Activated CD4-positive, CD25-positive, alpha-beta regulatory T cell treated with anti-CD3 and anti-CD28 coated beads, Interleukin-2, amount 50 U/mL, for 24 hours (primary cell): ENCODE measurements at regions not wholly inside any gene's neighbourhood (a gene's known extent, or its start where the extent isn't known, plus 50 kb on each side); places are given as distances from the start of the nearest gene placed in this dataset.

Experiments used
- ATAC-seq, 2 donors: fragments of 150-1000 bp; cut with Tn5 transposase; one replicate each; pipeline ENCODE4 v1.10.0; 2021; ENCODE audit warnings: mild to moderate bottlenecking in 1 of 2, moderate library complexity in 1 of 2

DNA sequence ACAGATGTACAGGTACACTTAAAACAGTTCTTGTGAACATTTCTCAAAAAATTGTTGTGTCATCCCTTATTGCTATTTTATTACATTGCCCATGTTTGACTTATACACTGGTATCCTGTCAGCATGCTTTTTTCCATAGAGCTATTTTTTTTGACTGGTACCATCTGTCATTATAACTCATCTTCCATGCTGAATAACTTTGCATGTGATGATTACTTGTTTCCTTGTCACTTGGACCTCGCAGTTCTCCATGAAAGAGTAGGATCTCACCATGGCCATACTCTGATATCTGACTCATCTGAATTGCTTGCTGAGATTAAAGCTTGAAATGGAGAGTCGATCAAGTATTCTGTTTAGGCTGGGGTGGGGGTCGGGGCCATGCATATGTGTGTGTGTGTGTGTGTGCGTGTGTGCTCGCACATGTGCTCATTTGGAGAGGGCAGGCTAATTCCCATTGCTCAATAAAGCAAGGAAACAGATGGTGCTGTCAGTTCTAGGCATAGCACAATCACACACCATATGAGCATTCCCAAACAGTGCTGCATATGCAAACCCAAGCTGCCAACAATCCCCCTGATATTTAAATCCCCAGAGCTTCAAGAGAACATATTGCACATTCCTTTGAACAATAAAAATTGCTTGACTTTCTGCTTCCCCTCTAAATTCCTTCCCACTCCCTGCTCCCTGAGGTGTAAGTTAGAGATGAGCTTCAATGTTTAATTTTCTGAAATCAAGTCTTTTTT, 62.9 kb downstream of the NHLRC3 start:
- no peak for ATAC-seq

DNA sequence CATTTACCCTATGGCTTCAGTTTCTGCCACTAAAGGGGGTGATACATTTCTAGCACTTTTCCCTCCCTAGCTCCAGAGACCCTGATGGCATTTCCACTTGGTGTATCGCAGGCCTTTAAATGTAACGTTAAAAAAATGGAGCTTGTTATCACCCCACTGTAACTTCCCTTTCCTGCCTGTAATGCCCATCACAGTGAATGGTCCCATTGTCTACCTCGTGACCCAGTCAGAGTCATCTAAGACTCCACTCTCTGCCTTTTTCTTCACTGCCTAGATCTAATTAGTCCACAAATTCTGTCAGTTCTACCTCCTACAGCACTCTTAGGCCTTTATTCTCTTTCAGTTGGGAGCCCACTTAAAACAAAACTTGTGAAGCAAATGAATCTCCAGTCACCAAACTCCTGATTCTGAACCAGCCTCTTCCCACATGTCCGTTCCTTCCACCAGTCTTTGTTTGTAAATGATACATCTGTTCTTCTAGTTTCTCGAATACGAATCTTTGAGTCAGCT, 64.8 kb downstream of the NHLRC3 start:
- no peak for ATAC-seq

DNA sequence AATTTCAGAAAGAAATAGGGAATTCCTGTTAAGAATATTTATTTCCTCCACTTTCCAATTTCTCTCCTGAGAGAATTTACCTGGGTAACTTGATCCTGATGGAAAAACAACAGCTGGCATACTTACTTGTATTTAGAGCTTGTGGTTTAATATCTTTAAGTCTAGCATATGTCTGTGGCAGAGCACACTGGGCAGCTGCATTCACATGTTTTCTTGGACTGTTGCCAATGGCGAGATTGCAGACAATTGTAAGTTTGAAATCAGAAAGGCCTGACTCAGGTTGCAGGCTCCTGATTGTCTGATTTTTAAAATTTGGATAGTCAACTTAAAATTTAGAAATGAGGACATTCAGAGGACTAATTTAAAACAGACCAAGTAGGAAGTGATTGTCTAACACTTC, 66.9 kb downstream of the NHLRC3 start:
- no peak for ATAC-seq

DNA sequence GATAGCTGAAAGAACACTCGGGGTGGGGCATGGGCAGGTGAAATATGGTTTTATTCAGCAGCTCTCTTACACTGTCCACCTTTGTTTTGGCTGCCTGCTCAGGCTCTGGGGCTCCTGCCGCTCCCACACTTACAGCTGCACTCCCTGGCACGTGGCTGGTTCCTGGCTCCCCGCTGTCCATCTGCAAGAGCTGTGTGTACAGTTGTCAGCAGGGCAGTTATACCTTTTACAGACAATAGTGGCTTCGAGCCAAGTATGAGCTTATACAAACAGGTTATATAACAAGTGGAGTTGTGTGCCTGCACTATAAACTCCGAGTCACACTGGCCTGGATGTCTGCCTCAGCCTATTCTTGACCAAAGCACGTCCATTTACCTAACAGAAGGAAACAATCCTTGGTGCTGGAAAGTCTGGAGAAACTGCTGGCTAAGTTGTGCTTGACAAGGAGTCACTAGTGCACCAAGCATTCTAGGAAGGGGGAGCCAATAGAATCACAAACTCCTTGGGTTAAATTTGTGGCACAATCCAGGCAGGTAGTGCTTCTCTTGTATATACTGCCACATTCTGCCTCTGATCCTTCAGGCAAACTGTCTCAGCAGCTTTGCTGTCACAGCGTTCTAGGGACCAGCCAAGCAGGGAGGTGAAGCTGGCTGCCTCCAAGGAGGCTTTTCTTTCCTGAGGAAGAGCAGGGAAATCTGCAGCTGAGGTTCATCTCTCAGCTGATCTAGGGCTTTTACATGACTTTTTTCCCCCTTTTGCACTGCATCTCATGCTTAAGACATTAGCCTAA, 68.2 kb downstream of the NHLRC3 start:
- ATAC-seq = no peak

DNA sequence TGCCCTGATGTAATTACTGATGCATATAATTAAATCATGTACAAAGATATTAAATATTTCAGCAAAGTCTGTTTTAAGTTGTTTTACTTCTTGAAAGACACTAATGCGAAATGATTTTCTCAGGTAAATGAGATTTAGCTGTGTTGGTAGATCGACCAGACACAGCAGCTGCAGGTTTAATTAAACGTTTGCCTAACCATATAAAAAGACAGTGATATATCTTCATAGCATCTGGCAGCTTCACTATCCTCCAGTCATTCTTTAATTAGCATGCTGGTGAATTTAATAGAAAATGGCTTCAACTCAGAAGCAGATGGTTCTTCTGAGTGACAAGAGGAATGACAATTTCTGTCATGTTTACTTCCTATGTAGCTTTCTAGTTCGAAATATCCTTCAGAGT, 69.3 kb downstream of the NHLRC3 start:
- ATAC-seq = no peak

DNA sequence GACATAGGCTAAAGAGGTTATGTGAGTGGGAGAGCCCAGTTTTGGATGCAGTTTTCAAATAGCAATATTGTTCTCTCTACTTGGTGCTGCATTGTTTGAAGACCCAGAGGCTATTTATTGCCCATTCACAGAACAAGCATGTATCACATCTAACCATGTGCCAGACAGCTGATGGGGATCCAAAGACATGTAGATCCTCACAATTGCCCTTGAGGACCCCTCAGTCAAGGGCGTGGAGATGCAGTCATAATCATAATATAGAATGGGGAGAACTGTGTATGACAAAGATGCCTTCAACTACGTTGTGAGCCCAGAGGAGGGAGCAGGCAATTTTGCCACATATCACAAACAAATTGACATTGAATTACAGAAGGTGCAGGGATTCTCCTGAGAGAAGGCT, 70.5 kb downstream of the NHLRC3 start:
- ATAC-seq = no peak

DNA sequence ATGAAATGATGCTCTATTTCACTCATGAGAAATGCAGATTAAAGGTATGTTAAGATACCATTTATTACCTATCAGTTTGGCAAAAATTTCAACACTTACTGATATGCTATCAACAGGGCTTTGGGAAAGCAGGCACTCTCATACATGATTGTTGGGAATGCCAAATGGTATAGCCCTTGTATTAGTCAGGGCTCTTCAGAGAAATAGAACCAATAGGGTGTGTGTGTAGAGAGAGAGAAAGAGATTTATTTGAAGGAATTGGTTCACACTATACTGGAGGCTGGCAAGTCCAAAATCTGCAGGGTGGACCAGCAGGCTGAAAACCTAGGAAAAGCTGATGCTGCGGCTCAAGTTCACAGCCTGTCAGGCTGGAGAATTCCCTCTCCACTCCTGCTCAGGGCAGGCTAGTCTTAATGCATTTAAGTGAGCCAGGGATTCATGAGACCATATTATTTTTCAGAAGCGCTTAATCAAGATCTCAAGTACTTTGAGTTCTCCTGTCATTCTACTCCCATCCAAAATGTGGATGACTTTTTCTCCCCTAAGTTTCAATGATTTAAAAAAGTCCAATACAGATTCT, 72.4 kb downstream of the NHLRC3 start:
- no peak for ATAC-seq

DNA sequence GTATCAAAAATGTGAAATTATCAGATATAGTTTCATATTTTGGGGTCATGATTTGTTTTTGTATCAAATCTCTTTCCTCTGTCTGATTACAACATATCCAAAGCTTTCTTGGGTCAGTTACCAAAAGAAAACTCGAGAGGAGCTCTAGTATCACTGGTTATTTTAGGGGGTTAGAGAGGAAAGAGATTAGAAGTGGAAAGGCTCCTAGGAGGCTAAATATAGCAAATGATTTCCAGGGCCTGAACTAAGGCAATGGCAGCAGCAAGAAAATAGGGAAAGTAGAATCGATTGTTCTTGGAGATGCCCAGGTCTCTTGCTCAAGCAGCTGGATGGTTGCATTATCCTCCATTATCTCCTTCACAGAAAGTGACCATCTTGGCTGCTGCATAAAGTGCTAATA, 72.9 kb downstream of the NHLRC3 start:
- no peak for ATAC-seq

DNA sequence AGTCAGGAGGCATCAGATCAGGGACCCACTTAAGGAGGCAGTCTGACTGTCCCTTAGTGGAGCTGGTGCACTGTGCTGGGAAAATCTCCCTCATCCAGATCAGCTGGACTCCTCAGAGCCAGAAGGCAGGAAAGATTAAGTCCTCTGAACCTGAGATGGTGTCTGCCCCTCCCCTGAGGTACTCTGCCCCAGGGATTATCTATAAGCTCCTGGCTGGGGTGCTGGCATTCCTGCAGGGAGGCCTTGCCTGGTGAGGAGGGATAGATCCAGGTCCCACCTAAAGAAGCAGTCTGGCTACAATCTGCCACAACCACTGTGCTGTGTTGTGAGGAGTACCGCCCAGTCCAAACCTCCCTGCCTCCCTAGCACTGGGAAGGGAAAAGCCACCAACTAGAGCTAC, 81.2 kb downstream of the NHLRC3 start:
- no peak for ATAC-seq

DNA sequence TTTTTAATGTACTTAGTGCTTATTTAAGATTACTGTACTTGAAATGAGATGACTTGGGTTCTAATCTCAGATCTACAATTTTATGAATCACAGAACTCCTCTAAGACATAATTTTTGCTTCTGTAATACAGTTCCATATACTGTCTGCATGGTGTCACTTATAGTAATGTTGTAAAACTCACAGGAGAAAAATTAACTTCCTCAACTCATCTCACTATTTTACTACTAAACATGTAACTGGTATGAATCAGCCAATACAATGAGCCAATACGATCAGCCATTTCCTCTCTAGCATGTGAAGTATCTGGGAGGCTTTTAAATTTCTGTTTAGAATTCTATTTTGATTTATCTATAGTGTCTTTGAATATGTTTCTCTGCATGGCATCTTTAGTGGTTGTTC, 85.3 kb downstream of the NHLRC3 start:
- peak in 1 of 2 donors; percentile 43 for ATAC-seq

DNA sequence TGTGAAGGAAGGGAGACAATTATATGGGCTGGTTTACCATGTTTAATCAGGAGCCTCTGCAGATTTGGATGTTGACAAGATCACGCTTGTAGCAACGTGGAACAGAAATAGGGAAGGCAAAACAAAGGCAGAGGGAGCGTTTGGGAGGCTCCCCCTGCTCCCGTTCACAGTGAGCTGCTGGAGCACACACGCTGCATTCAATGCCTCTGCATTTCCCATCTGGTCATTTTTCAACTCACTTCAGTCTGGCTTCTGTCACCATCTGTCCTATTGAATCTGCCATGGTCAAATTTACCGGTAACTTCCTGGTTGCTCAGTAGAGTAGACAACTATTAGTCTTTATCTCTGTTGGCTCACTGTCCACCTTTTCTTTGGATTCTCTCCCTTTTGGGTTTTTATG, 91.0 kb downstream of the NHLRC3 start:
- ATAC-seq = no peak

DNA sequence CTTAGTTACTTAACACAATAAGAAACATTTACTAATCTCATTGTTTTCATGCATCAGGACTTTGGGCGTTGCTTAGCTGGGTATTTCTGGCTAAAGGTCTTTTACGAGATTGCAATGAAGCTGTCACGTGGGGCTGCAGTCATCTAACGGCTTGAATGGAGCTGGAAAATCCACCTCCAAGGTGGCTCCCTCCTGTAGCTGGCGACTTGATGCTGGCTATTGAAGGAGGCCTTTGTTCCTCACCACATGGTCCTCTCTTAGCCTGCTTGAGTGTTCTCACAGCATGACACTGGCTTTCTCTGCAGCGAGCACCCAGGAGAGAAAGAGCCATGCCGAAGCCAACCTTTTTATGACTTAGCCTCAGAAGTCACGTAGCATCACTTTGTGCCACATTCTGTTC, 92.0 kb downstream of the NHLRC3 start:
- ATAC-seq = no peak

DNA sequence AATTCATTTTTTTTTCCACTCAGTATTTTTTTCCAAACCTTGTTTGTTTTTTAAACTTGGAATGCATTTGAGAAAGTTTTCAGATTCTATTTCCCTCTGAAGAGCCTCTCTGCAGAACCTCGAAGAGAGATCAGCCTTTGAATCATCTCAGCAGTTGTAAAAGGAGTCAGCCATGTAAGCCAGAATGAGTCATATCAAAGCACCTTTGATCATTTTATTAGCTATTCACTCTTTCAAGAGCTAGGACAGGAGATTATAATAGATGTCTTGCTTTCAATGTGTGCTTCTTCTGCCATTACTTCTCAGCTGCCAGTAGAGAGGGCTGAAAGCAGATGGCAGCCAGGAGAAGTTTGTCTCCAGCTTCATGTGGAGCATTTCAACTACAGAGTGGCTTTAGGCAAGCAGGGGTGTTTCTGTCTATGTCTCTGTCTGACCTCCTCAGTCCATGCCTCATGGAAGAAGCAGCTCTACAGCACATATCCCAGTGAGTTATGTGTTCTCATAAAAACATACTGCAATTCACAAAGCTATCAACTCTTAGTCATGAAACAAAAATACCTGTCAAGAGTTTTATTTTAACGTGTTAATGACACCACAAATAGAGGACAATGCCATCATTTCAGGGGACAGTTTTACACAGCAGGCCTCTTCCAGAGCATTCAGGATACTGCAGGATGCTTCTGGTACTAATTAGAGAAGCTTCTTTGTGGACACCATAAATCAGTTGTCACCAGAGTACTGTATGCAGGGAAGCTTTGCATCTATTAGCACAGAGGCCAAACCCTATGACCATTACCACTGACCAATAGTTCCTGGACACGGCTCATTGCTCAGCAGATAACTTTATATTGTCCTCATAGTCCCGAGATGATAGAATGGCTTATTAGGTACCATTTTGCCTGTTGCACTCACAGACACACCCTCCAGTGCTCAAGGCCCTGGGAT, 94.3 kb downstream of the NHLRC3 start:
- ATAC-seq = peak; percentile 48 to 63

DNA sequence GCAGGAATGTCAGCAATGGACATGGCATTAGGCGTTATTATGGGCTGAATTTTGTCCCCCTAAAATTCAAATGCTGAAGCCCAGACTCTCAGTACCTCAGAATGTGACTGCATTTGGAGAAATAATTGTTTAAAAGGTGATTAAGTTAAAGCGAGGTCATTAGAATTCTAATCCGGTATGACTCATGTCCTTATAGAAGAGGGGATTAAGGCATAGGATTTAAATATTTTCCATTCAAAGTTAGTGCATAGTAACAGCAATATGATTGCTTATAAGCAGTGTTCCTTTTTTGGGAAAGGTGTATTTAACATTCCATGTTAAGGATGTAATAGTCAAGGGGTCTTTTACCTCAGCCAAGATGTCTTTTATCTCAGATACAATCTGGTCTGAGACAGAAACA, 95.5 kb downstream of the NHLRC3 start:
- no peak for ATAC-seq

DNA sequence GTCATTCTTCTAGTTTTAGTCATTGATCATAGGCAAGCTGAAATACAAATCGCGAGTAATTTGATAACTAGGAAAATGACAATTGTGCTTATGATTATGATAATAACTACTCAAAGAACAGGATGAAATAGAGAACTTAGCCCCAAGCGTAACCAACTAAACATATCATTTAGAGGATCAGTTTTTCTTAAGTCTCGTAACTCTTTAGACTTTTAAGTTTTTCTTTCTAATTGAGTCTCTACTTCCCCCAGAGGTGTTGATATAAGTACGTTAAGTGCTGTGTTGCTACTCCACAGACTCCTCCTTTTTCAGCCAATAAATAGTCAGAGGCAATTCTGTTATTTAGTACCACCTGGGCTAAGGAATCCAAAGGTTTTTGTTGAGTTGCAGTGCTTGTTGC, 96.3 kb downstream of the NHLRC3 start:
- no peak for ATAC-seq

DNA sequence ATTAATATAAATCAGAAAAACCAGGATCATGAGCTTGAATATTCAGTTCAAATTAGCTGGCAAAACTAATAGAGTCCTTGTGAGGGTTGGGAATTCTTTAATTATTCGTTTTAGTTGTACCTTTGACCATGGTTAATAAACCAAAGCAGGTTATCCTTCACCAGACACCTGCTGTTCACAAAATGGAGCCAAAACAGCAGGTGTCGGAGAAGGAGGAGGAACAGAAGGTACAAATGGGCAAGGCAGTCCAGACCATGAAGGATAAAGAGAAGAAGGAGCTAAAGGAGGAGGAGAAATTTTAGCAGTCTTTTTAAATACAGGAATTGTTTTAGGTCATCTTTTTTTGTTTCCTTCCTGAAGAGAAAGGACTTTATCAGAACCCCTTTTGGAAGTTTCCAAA, 106.1 kb downstream of the NHLRC3 start:
- no peak for ATAC-seq

DNA sequence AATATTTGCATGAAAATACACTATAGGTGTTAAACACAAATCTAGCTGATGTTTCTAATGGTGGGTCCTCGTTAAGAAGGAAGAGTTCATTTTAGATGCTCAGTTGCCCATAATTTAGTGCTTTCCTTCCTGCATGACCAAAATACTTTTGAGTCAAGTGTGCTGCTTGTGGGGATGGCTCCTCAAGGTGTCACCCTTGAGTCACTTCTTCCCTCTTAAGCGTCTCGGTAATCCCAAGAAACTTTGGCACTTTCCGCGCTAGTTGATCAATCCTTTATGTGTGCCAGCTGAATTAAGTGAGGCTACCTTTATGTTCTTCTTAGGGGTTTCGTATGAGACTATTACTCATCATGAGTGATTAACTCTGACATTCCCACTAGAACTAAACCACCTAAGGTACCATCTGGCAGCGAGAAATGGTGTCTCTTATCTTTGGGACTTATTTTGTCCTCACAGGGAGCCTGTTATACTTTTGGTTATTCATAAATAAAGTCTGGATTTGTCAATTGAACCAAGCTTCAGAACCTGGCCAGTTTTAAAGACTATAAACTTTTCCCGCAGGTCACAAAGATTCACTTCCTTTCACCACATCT, 106.8 kb downstream of the NHLRC3 start:
- peak in 1 of 2 donors; percentile 10 for ATAC-seq

DNA sequence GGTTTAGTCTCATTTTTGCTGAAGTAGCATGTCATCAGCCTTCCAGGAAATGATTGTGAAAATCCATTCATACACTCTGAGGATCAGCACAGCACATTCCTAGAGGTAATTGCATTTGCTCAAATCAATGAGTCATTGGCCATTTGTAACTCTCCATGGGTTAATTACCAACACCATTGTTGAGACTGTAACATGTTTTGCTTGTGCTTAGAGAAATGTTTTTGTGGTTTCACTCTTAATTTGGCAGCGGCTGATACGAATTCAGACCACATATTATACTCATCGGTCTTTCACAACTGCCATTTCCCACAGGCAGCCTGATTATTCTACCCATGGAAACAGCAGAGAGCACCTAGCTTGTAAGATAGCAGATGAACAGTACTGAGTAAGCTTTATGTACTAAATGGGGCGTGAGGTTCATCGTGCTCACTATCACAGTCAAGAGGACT, 110.3 kb downstream of the NHLRC3 start:
- peak; percentile 50 to 69 for ATAC-seq

DNA sequence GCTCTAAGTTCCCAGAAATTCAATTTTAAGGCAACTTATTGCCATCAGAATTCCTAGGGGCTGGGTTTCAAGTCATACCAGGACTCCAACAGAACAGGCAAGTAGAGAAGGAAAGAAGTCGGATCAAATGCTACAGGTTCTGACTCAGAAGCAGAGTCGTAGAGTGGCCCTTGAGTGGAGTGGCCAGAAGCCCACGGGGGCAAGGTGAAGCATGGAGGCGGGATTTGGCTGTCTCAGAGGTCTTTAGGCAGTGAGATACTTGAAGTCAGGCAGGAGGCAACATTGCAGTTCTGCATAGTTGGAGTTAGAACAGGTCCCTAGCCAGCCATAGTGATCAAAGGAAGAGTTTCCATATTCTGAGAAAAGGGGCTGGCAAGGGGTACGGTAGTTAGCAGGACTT, 111.6 kb downstream of the NHLRC3 start:
- ATAC-seq = no peak

DNA sequence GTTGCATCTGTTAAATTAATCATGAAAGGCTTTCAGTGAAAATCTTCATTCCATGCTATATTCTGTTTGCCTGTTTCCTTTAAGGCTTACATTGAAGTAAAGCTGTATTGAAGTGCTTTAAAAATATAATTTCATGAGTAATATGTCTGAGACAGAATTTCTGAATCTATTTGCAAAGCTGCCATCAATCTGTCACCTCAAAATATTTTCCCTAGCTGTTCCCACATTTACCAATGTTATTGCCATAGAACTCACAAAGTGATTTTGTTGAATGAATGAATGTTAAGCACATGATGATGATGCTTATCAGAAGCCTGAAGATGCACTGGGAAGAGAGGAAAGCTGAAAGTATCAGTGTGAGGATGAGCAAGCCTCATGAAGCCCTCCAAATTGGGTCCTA, 115.8 kb downstream of the NHLRC3 start:
- ATAC-seq = no peak

DNA sequence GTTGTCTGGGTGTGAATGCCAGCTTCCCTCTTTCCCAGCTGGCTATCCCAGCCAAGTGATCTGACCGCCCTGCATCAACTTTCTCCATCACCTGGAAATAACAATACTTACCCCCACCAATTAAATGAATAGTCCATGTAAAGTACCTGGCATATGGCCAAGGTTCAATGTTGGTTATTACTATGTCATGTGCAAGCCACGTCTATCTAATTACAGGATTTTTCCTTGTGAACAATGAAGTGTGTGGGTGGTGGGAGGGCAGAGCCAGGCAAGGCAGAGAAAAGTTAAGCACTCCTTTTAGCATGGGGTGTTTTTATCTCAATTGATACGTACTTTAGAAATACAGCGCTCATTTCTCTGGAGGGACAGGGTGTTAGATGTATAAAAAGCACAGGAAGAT, 121.1 kb downstream of the NHLRC3 start:
- ATAC-seq = no peak

DNA sequence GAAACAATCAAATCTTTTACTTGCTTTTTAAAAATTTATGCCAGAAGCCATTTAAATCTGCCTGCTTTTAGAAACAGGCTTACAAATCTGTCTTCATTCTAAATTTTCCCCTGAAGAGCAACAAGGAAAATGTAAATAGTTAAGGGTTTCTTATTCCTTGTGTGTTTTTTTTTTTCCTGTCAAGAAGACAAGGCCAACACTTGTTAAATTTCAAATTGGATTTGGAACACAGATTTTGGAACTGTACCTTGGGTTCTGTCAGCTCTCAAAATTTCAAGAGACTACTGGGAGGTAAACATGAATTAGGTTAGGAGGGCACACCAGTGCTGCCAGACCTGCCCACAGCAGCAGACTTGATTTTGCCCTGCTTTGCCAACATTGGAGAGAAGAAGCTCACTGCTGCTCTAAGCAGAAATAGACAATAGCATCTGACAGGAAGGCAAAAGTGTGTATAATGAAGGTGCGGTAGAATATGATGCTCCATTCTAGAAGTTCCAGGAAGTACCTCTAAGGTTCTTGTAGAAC, 121.7 kb downstream of the NHLRC3 start:
- no peak for ATAC-seq
